GM23338 (cell line): ENCODE measurements at regions not wholly inside any gene's neighbourhood (a gene's known extent, or its start where the extent isn't known, plus 50 kb on each side); places are given as distances from the start of the nearest gene placed in this dataset.

ENCODE experiments used
- ATAC-seq: fragments of 200-7000 bp; cut with Tn5 transposase; 3 replicates; pipeline ENCODE4 v1.9.1; 2020
- DNase-seq: peaks from one replicate; pipeline ENCODE4 v3.0.0-alpha.2; 2015; ENCODE audit warnings: low spot score
- H2AFZ ChIP-seq: fragments of 200-600 bp; sonication (generic); 2 replicates; pipeline ENCODE4 v1.8.0; 2016; ENCODE audit warnings: antibody characterized with exemption, mild to moderate bottlenecking, moderate library complexity
- H3F3A ChIP-seq: fragments of 200-600 bp; sonication (generic); replicated peaks from 2 replicates; pipeline ENCODE4 v1.8.0; 2017; ENCODE audit warnings: antibody characterized with exemption, mixed run types, low read depth
- H3K27ac ChIP-seq: fragments of 200-600 bp; sonication (generic); 2 replicates; pipeline ENCODE4 v1.6.1; 2016; ENCODE audit warnings: low read depth
- H3K27me3 ChIP-seq: fragments of 200-600 bp; sonication (generic); 2 replicates; pipeline ENCODE4 v1.8.0; 2016; ENCODE audit warnings: mild to moderate bottlenecking, mixed run types, moderate library complexity; ENCODE audit not compliant: insufficient read depth
- H3K36me3 ChIP-seq: fragments of 200-600 bp; sonication (generic); 2 replicates; pipeline ENCODE4 v1.8.0; 2016; ENCODE audit warnings: mild to moderate bottlenecking; ENCODE audit not compliant: insufficient read depth
- H3K4me1 ChIP-seq: fragments of 200-600 bp; sonication (generic); 2 replicates; pipeline ENCODE4 v1.8.0; 2016; ENCODE audit warnings: mild to moderate bottlenecking, moderate library complexity; ENCODE audit not compliant: insufficient read depth
- H3K4me2 ChIP-seq: fragments of 200-600 bp; sonication (generic); 2 replicates; pipeline ENCODE4 v1.7.1; 2017; ENCODE audit warnings: mixed run types
- H3K4me3 ChIP-seq: fragments of 200-600 bp; sonication (generic); 2 replicates; pipeline ENCODE4 v1.6.1; 2016; ENCODE audit warnings: mixed run types
- H3K79me2 ChIP-seq: fragments of 200-600 bp; sonication (generic); replicated peaks from 2 replicates; pipeline ENCODE4 v1.8.0; 2017; ENCODE audit warnings: mild to moderate bottlenecking; ENCODE audit not compliant: insufficient read depth
- H3K9me2 ChIP-seq: fragments of 200-600 bp; sonication (generic); 2 replicates; pipeline ENCODE4 v1.8.0; 2017; ENCODE audit not compliant: insufficient read depth
- H4K20me1 ChIP-seq: fragments of 200-600 bp; sonication (generic); replicated peaks from 2 replicates; pipeline ENCODE4 v1.8.0; 2017; ENCODE audit warnings: mild to moderate bottlenecking; ENCODE audit not compliant: insufficient read depth
- H3K27ac Mint-ChIP-seq: 2 replicates; pipeline ENCODE4 v1.8.0; 2020; ENCODE audit warnings: inconsistent platforms, mild to moderate bottlenecking, moderate library complexity, mixed read lengths
- H3K27me3 Mint-ChIP-seq: 3 replicates; pipeline ENCODE4 v1.8.0; 2022; ENCODE audit warnings: low read depth, mild to moderate bottlenecking, moderate library complexity, mixed read lengths, inconsistent platforms; ENCODE audit not compliant: insufficient read depth, poor library complexity
- H3K36me3 Mint-ChIP-seq: 3 replicates; pipeline ENCODE4 v1.8.0; 2021; ENCODE audit warnings: low read depth, mild to moderate bottlenecking, inconsistent platforms, moderate library complexity, mixed read lengths
- H3K4me1 Mint-ChIP-seq: 3 replicates; pipeline ENCODE4 v1.8.0; 2020; ENCODE audit warnings: mild to moderate bottlenecking, inconsistent platforms, mixed read lengths
- H3K4me3 Mint-ChIP-seq: 3 replicates; pipeline ENCODE4 v1.8.0; 2021; ENCODE audit warnings: moderate library complexity, mild to moderate bottlenecking, inconsistent platforms, mixed read lengths
- H3K9me3 Mint-ChIP-seq: 3 replicates; pipeline ENCODE4 v1.8.0; 2020; ENCODE audit warnings: moderate library complexity, mild to moderate bottlenecking, inconsistent platforms, mixed read lengths
- CREB1 ChIP-seq: fragments of 250-450 bp; sonication (Bioruptor Pico); IDR thresholded peaks from 2 replicates; pipeline ENCODE4 v1.5.0; 2020; ENCODE audit warnings: low read depth, mild to moderate bottlenecking, moderate library complexity
- EZH2 ChIP-seq: fragments of 200-600 bp; sonication (generic); IDR thresholded peaks from one replicate; pipeline ENCODE4 v1.8.0; 2017; ENCODE audit warnings: antibody characterized with exemption, mild to moderate bottlenecking, low read depth; ENCODE audit not compliant: unreplicated experiment
- JUNB ChIP-seq: IDR thresholded peaks from one replicate; pipeline ENCODE4 v1.6.1; 2016; ENCODE audit warnings: antibody characterized with exemption; ENCODE audit not compliant: unreplicated experiment
- NANOG ChIP-seq: IDR thresholded peaks from 2 replicates; pipeline ENCODE4 v1.6.1; 2016; ENCODE audit warnings: antibody characterized with exemption, borderline replicate concordance
- POLR2AphosphoS5 ChIP-seq: IDR thresholded peaks from 2 replicates; pipeline ENCODE4 v1.6.1; 2016; ENCODE audit warnings: antibody characterized with exemption, low read depth
- ZNF114 ChIP-seq: fragments of 250-450 bp; sonication (Bioruptor Pico); IDR thresholded peaks from 2 replicates; pipeline ENCODE4 v1.5.0; 2020; ENCODE audit warnings: mild to moderate bottlenecking, moderate library complexity
- ZNF462 ChIP-seq: fragments of 250-450 bp; sonication (Bioruptor Pico); IDR thresholded peaks from 2 replicates; pipeline ENCODE4 v1.5.0; 2020; ENCODE audit warnings: mild to moderate bottlenecking, moderate library complexity

GRCh38 chr6:71444222-71444621 is 155.6 kb downstream of the OGFRL1 start (continued):
- TF ChIP-seq ZNF462 (CRISPR knock-in tag) (no peak), ZNF114 (CRISPR knock-in tag) (no peak), JUNB (no peak), CREB1 (no peak), EZH2 (no peak)

DNA sequence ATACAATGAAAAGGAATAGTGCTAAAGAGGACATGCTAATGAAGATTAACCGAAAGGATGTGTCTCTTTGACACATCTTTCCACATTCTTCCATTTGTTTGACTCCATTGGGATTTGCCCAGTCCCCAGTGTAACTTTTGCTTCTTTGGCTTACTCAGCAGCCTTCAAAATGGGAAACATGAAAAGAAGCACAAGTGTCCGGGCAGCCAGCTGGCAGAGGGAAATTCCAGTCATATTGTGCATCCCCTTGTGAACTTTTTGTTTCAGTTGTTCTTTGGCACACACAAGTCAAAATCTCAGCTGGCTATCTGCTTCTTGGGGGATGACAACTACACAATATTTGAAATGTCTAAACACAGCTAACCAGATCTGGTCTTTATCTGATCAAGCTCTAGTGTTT is 157.4 kb downstream of the OGFRL1 start:
- no peak overlapping the region for H2AFZ ChIP-seq
- no peak for ATAC-seq
- no peaks in the 10 kb centered on the region for H3K36me3 Mint-ChIP-seq
- H3K4me2 ChIP-seq = no peak overlapping the region
- no peak overlapping the region for H3K4me3 Mint-ChIP-seq
- peaks cover 7% of the 10 kb centered on the region; the same call in 2 of the 3 replicates for H3K4me1 Mint-ChIP-seq
- no peak overlapping the region for H3K27ac Mint-ChIP-seq
- no peak overlapping the region for H3K27ac ChIP-seq
- no peaks in the 10 kb centered on the region for H3K4me1 ChIP-seq
- no peaks in the 10 kb centered on the region for H3K36me3 ChIP-seq
- H3K27me3 ChIP-seq = no peaks in the 10 kb centered on the region
- H4K20me1 ChIP-seq = no peaks in the 10 kb centered on the region
- H3K4me3 ChIP-seq = no peak overlapping the region
- no peaks in the 10 kb centered on the region for H3K79me2 ChIP-seq
- H3F3A ChIP-seq = no peaks in the 10 kb centered on the region
- H3K27me3 Mint-ChIP-seq = no peaks in the 10 kb centered on the region
- H3K9me2 ChIP-seq = no peaks in the 10 kb centered on the region
- DNase-seq = no peak
- H3K9me3 Mint-ChIP-seq = no peaks in the 10 kb centered on the region
- TF ChIP-seq POLR2AphosphoS5 (no peak), ZNF462 (CRISPR knock-in tag) (no peak), NANOG (no peak), EZH2 (no peak)
